ENCODE measurements at regions not wholly inside any gene's neighbourhood (a gene's known extent, or its start where the extent isn't known, plus 50 kb on each side); places are given as distances from the start of the nearest gene placed in this dataset.

- no peak overlapping the region for H3K4me3 ChIP-seq
- no peaks in the 10 kb centered on the region for H3K4me1 ChIP-seq
- peaks cover 0 to 9% (median 1%) of the 10 kb centered on the region in 12 donors for H3K9me3 ChIP-seq
- ATAC-seq: no peak
- no peak overlapping the region for H3K27ac ChIP-seq
- whole genome bisulfite sequencing, 4 donors: 91 to 96% (median 92%) methylated on average over 2 of the region's 2 CpGs
- no peaks in the 10 kb centered on the region for H3K36me3 ChIP-seq
- no peak for DNase-seq
- TF ChIP-seq POLR2A (IDR thresholded peaks at IDR 0.05) (no peak), CTCF (IDR thresholded peaks at IDR 0.05) (no peak)
- intact Hi-C loops (cut with DNase I): no loop called here
- H3K27me3 ChIP-seq: no peaks in the 10 kb centered on the region
Observed at GRCh38 chr20:4306206-4306605, 57.1 kb upstream of the ADRA1D start.

- TF ChIP-seq CTCF (IDR thresholded peaks at IDR 0.05): no peak
- TF ChIP-seq POLR2A (IDR thresholded peaks at IDR 0.05): no peak
- intact Hi-C loops (cut with DNase I): no loop called here
- H3K4me3 ChIP-seq: no peak overlapping the region
- no peaks in the 10 kb centered on the region for H3K36me3 ChIP-seq
- DNase-seq (no peak), ATAC-seq (no peak)
- peaks cover 0 to under 1% (median 0%) of the 10 kb centered on the region in 12 donors for H3K4me1 ChIP-seq
- no peaks in the 10 kb centered on the region for H3K27me3 ChIP-seq
- H3K27ac ChIP-seq: no peak overlapping the region
- WGBS, 4 donors: 68 to 88% (median 78%) methylated on average over 5 of the region's 5 CpGs
- no peaks in the 10 kb centered on the region for H3K9me3 ChIP-seq
Observed at GRCh38 chr20:4305091-4305490, 56.0 kb upstream of the ADRA1D start.

- DNase-seq: no peak
- Histone ChIP-seq H3K9me3 (no peaks in the 10 kb centered on the region), H3K4me1 (peaks cover 0 to 5% (median 0%) of the 10 kb centered on the region in 12 donors), H3K27ac (no peak overlapping the region), H3K36me3 (no peaks in the 10 kb centered on the region), H3K27me3 (no peaks in the 10 kb centered on the region), H3K4me3 (no peak overlapping the region)
- WGBS, 4 donors: 94 to 100% (median 95%) methylated on average over 5 of the region's 5 CpGs
- ATAC-seq: no peak
- intact Hi-C loops (cut with DNase I): no loop called here
- no peak for TF ChIP-seq POLR2A (IDR thresholded peaks at IDR 0.05)
- no peak for TF ChIP-seq CTCF (IDR thresholded peaks at IDR 0.05)
Observed at GRCh38 chr20:4304601-4305000, 55.5 kb upstream of the ADRA1D start.

- intact Hi-C loops (cut with DNase I): no loop called here
- H3K4me3 ChIP-seq: no peak overlapping the region
- no peaks in the 10 kb centered on the region for H3K36me3 ChIP-seq
- H3K27me3 ChIP-seq: no peaks in the 10 kb centered on the region
- peaks cover 0 to 7% (median 0%) of the 10 kb centered on the region in 12 donors for H3K4me1 ChIP-seq
- WGBS, 4 donors: 75 to 87% (median 83%) methylated on average over 7 of the region's 7 CpGs
- H3K27ac ChIP-seq: no peak overlapping the region
- DNase-seq (no peak), ATAC-seq (no peak)
- H3K9me3 ChIP-seq: no peaks in the 10 kb centered on the region
- TF ChIP-seq CTCF (IDR thresholded peaks at IDR 0.05): no peak
Observed at GRCh38 chr20:4303136-4303535, 54.0 kb upstream of the ADRA1D start.
